Lower leg skin (tissue), 3 donors: ENCODE measurements at regions not wholly inside any gene's neighbourhood (a gene's known extent, or its start where the extent isn't known, plus 50 kb on each side); places are given as distances from the start of the nearest gene placed in this dataset.

Experiments used
- CTCF ChIP-seq, 3 donors: fragments of 450-650 bp; IDR thresholded peaks; one replicate each; pipeline ENCODE4 v1.5.1; 2016; ENCODE audit warnings: antibody characterized with exemption in 3 of 3, mild to moderate bottlenecking in 3 of 3, moderate library complexity in 2 of 3
- POLR2A ChIP-seq, 2 donors: fragments of 450-650 bp; IDR thresholded peaks; one replicate each; pipeline ENCODE4 v1.6.1; 2016 to 2017; ENCODE audit warnings: antibody characterized with exemption in 2 of 2, mild to moderate bottlenecking in 1 of 2, moderate library complexity in 1 of 2

GRCh38 chr10:9869205-9869604, 1148.5 kb upstream of the CELF2 start:
- no peak for TF ChIP-seq CTCF (IDR thresholded peaks at IDR 0.05)
- no peak for TF ChIP-seq POLR2A (IDR thresholded peaks at IDR 0.05)
